Stimulated activated CD4-positive, alpha-beta T cell treated with anti-CD3 and anti-CD28 coated beads, Interleukin-1b, Interleukin-23, amount 100 ng/mL, for 24 hours (primary cell): ENCODE measurements at regions not wholly inside any gene's neighbourhood (a gene's known extent, or its start where the extent isn't known, plus 50 kb on each side); places are given as distances from the start of the nearest gene placed in this dataset.

Source experiments
- DNase-seq, 4 experiments: peaks; one replicate each; pipeline ENCODE4 v3.0.0-alpha.2; 2020; ENCODE audit warnings: low read depth in 4 of 4, low spot score in 1 of 4

- no peak for DNase-seq
Observed at GRCh38 chr1:36721261-36721660, 238.5 kb upstream of the CSF3R start.

GRCh38 chr1:36717431-36717830 lies 234.7 kb upstream of the CSF3R start:
- no peak for DNase-seq

GRCh38 chr1:36715797-36716196 lies 233.1 kb upstream of the CSF3R start:
- DNase-seq: no peak

- DNase-seq: no peak
Observed at GRCh38 chr1:36714301-36714700, 231.6 kb upstream of the CSF3R start.

- DNase-seq: no peak
Observed at GRCh38 chr1:36711480-36711879, 228.8 kb upstream of the CSF3R start.

- DNase-seq: no peak
Observed at GRCh38 chr1:36710951-36711350, 228.2 kb upstream of the CSF3R start.

- DNase-seq: no peak
Observed at GRCh38 chr1:36709869-36710481, 227.3 kb upstream of the CSF3R start.

GRCh38 chr1:36708587-36708986 lies 225.9 kb upstream of the CSF3R start:
- DNase-seq: no peak

- DNase-seq: no peak
Observed at GRCh38 chr1:36707221-36707620, 224.5 kb upstream of the CSF3R start.

- DNase-seq: no peak
Observed at GRCh38 chr1:36706416-36706815, 223.7 kb upstream of the CSF3R start.

- DNase-seq: no peak
Observed at GRCh38 chr1:36705629-36706028, 222.9 kb upstream of the CSF3R start.

GRCh38 chr1:36703526-36704208 lies 221.0 kb upstream of the CSF3R start:
- DNase-seq: peak; percentile 31 to 62 (median 39)

- DNase-seq: no peak
Observed at GRCh38 chr1:36702963-36703362, 220.2 kb upstream of the CSF3R start.

GRCh38 chr1:36699113-36699911 lies 216.6 kb upstream of the CSF3R start:
- no peak for DNase-seq

- no peak for DNase-seq
Observed at GRCh38 chr1:36697836-36698605, 215.3 kb upstream of the CSF3R start.

GRCh38 chr1:36696261-36696940 lies 213.7 kb upstream of the CSF3R start:
- DNase-seq: no peak

- no peak for DNase-seq
Observed at GRCh38 chr1:36693603-36694002, 210.9 kb upstream of the CSF3R start.

GRCh38 chr1:36693161-36693525 lies 210.4 kb upstream of the CSF3R start:
- no peak for DNase-seq

- DNase-seq: no peak
Observed at GRCh38 chr1:36692465-36693160, 209.9 kb upstream of the CSF3R start.

- DNase-seq: no peak
Observed at GRCh38 chr1:36691374-36691773, 208.7 kb upstream of the CSF3R start.
